ENCODE measurements at regions not wholly inside any gene's neighbourhood (a gene's known extent, or its start where the extent isn't known, plus 50 kb on each side); places are given as distances from the start of the nearest gene placed in this dataset.
"Not testable (repeated sequence)": the region's sequence is repeated elsewhere in the genome, so short reads cannot be mapped to it uniquely, and the experiment has no call there.

- no peak for DNase-seq
These were observed 749.9 kb downstream of the METTL15 start for GRCh38 chr11:28858076-28858475.

DNA sequence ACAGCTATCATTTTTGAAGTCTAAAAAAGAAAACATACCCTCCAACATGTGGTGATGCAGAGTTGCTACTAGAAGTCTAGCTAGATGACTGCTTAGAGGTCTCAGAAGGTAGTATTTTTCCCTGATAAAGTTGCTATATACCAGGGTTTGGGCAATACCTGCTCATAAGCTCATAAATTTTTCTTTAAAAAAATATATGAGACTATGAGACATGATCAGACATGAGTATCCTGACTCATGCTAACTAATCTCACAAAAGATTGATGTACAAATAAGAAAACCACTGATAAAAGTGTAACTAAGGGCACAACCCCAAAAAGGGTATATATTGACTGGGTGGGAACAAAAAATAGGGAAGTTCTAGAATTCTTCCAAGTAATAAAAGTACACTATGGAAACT is 740.9 kb downstream of the METTL15 start:
- DNase-seq, result no peak

GRCh38 chr11:28842716-28843115 is 734.5 kb downstream of the METTL15 start:
- no peak for DNase-seq

GRCh38 chr11:28838741-28839140 is 730.6 kb downstream of the METTL15 start:
- DNase-seq, result no peak

DNA sequence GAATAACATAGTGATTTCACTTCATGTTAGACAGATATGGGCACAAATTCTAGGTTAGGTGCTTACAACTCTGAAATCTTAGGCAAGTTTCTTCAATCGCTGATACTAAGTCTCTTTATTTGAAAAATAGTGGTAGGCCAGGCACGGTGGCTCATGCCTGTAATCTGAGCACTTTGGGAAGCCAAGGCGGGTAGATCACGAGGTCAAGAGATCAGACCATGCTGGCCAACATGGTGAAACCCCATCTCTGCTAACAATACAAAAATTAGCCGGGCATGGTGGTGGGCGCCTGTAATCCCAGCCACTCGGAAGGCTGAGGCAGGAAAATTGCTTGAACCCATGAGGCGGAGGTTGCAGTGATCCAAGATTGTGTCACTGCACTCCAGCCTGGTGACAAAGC is 729.4 kb downstream of the METTL15 start:
- no peak for DNase-seq

DNA sequence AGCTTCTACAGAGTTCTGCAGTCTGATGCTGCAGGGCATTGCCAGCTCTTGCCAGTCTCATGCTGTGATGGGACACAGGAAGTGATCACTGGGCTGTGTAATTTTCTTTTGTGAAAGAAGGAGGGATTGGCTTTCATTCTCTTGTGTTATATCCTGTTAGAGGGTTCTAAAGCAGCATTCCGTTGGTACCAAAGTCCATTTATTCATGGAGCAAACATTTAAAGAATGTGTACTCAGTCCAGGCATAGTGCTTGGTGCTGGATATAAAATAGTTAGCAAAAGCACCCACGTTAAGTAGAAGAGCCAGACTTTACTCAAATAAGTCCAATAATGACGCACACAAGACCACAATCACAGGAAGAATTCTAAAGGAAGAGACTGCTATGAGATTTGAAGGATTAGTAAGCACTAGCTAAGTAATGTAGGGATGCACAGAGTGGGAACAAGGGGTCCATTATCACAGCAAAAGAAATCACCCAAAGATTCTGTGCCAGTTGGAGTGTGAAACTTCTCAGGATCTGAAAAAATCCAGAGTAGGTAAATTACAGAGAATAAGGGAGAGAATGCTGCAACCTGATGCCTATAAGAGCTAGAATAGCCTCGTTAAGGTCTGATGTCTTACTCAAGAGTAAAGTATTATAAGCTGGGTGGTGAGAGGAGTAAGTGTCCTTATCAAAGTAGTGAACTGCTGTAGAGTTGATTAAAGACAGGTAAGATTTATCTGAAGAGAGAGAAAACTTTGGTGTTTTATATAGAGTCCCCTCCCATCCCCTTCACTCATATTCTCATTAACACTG is 728.3 kb downstream of the METTL15 start:
- no peak for DNase-seq

- DNase-seq, result no peak
These were observed 727.6 kb downstream of the METTL15 start for GRCh38 chr11:28835790-28836189.

DNA sequence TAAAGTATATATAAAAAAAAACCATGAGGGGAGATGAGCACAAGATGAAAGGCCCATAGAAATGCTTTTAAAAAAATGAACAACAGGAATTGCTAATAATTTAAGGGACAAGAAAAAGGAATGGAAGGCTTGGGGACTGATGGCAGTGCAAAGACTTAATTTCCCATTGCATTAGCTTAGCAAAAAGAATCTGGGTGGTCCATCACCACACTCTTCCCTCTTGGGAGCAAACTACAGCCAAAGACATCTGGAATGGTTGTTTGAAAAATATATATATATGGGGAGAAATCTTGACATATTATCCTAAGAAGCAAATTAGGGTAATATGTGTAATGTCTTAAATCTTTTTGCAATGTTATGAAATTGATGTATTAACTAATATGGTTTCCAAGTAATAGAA is 727.1 kb downstream of the METTL15 start:
- DNase-seq, result no peak

DNA sequence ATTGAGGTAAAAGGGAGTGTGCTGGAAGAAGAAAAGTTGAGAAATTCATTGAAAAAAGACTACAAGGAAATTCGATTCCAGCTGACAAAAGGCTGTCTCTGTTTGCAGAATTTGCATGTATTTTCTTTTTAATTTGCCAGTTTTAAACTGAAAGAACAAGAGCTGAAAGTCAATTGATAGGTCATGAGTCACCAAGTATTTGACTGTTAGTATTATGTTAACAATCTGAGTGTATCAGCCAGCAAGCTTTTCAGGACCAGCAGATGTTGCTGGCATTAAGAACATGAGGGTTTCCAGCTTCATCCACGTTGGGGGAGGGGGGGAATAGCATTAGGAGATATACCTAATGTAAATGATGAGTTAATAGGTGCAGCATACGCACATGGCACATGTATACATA is 726.7 kb downstream of the METTL15 start:
- DNase-seq, result no peak

- DNase-seq, result no peak
These were observed 725.5 kb downstream of the METTL15 start for GRCh38 chr11:28833670-28834069.

- DNase-seq, result no peak
These were observed 725.0 kb downstream of the METTL15 start for GRCh38 chr11:28833169-28833568.

DNA sequence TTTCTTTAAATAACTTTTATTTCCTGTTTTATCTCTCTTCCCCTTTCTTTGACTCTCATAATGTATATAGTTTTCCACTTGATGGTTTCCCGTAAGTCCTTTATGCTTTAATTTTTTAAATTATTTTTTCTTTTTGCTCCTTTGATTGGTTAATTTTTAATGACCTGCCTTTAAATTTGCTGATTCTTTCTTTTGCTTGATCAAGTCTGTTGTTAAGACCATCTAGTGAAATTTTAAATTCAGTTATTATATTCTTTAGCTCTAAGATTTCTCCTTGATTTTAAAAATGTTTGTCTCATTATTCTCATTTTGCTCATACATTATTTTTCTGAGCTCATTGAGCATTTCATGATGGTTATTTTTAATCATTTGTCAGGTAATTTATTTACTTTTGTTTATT is 718.6 kb downstream of the METTL15 start:
- DNase-seq, result no peak

GRCh38 chr11:28822576-28822975 is 714.4 kb downstream of the METTL15 start:
- no peak for DNase-seq

DNA sequence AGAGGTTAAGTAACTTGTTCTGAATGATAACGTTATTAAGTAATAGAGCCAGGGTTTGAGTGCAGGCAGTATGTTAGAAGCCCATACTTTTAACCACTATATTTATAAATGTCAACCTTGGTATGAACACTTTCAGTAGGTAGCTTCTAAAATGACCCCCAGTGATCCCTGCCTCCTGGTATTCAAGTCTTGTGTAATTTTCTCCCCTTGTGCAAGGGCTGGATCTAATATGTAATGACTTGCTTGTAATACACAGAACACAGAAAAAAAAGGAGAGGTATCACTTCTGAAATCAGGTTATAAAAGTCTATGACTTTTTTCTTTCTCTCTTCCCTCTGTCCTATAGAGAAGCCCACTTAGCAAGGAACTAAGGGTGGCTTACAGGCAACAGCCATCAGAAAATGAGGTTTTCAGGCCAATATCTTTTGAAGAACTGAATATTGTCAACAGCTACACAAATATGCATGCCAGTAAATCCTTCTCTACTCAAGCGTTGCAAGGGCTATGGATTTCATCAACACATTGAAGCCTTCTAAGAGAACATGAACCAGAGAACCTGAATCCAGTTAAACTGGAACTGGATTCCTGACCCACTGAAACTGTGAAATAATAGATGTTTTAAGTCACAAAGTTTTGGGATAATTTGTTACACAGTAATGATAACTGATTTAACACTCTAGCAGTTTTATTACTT is 712.3 kb downstream of the METTL15 start:
- DNase-seq, result no peak

DNA sequence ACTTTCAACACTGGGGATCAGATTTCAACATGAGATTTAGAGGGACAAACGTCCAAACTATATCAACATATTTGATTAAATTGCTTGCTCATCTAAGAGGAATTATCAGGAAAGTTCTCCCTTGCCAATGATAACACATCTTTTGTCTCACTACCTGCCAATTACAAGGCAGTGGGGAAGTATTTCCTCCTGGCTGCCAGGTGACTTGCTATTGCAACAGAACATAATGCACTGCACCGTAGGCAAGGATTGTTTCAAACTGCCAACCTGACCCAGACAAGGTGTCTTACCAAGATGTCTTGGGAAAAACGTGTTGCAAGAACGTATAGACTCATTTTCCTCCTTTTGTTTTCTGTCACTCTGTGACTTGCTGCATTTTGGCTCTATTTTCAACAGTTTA is 711.6 kb downstream of the METTL15 start:
- no peak for DNase-seq

DNA sequence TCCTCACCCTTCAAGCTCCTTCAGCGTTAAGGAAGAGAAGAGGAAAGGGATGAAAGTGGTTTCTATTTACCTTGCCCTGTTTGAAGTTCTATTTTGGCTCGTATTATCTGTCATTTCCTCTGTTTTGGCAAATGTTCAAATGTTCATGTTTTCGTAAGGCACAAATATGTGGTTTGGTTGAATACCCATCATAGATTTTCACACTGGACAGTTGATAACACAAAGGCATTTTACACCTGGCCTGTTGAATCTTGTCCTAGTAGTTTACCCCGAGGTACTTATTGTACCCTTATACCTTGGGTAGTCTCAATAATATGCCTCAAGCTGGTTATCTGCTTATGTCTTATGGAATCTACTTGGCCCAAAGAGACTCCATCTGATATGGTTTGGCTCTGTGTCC is 706.9 kb downstream of the METTL15 start:
- no peak for DNase-seq

DNA sequence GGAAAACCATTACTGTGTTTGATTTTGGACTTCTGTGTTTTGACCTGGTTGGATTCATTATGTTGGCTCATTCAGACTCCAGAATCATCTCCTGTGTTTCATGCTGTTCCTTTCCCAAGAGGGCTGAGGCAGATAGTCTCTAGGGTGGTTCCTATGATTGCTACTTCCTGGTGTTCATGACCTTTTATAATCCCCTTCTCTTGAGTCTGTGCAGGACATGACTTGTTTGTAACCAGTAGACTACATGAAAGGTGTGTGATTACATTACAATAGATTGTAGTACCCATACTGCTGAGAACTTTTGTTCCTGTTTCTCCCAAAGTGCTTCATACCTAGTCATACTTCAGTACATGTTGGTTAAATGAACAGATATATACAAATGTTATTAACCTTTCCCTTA is 700.6 kb downstream of the METTL15 start:
- DNase-seq, result no peak

- DNase-seq, result no peak
These were observed 691.1 kb downstream of the METTL15 start for GRCh38 chr11:28799316-28799715.

GRCh38 chr11:28798286-28798685 is 690.1 kb downstream of the METTL15 start:
- no peak for DNase-seq

DNA sequence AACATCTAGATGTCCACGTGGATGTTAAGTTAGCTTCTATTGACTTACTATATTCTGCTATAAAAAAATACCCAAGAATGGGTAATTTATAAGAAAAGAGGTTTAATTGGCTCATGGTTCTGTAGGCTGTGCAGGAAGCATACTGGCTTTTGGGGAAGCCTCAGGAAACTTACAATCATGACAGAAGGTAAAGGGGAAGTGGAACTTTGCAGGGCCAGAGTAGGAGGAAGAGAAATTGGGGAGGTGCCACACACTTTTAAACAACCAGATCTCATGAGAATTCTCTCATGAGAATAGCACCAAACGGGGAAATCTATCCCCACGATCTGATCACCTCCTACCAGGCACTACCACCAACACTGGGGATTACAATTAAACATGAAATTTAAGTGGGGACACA is 689.3 kb downstream of the METTL15 start:
- DNase-seq, result no peak

DNA sequence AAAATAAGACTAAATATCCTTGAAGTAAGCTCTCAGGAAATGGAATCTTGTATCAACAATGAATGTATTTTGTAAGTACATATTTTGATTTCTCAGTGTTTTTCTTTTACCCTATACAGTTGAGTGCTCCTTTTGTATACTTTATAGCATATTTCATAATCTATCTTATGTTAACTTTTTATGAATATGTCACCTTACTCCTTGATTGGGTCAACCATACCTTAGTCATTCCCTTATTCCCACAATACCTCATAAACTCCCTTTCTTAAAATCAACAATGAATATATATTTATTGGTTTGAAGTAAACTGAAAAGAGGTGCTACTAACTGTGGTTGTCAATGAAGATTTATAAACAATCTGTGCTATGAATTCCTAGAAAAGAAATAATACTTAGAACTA is 686.2 kb downstream of the METTL15 start:
- DNase-seq, result no peak

- DNase-seq, result no peak
These were observed 685.1 kb downstream of the METTL15 start for GRCh38 chr11:28793282-28793738.

DNA sequence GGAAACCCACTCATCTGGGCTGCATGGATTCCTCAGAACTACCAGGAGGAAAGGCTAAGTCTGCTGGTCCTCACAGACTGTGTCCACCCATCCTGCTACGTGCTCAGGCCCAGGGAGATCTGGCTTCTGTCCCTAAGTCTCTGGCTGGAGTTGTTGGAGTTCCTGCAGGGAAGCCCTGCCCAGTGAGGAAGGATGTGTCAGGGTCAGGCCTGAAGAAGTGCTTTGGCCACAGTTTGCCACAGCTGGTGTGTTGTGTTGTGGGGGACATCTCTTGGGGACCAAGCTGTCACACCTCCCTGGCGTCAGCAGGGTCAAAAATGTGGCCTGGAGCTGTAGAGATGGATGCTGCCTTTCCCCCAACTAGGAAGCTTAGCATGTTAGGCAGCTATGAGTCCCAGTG is 684.7 kb downstream of the METTL15 start:
- DNase-seq, result no peak

GRCh38 chr11:28787897-28788296 is 679.7 kb downstream of the METTL15 start:
- DNase-seq, result not testable (repeated sequence)

GRCh38 chr11:28777126-28777525 is 668.9 kb downstream of the METTL15 start:
- no peak for DNase-seq

All from NCI-H1694 (cell line).